Inferior parietal cortex (tissue), 1 donor: ENCODE measurements at regions not wholly inside any gene's neighbourhood (a gene's known extent, or its start where the extent isn't known, plus 50 kb on each side); places are given as distances from the start of the nearest gene placed in this dataset.

Experiments
- DNase-seq: peaks from one replicate; pipeline ENCODE4 v3.0.0-alpha.2; 2016; ENCODE audit errors: extremely low spot score

GRCh38 chr5:118060833-118061232, 927.5 kb downstream of the DTWD2 start:
- no peak for DNase-seq

GRCh38 chr5:118052503-118052902, 935.8 kb downstream of the DTWD2 start:
- DNase-seq, result no peak

- DNase-seq, result no peak
These were observed 944.2 kb downstream of the DTWD2 start for GRCh38 chr5:118044169-118044568.

- DNase-seq, result no peak
These were observed 944.8 kb downstream of the DTWD2 start for GRCh38 chr5:118043531-118043930.

GRCh38 chr5:118042076-118042475, 946.3 kb downstream of the DTWD2 start:
- peak; percentile 20 for DNase-seq

- DNase-seq, result no peak
These were observed 947.9 kb downstream of the DTWD2 start for GRCh38 chr5:118040496-118040895.

- no peak for DNase-seq
These were observed 954.5 kb downstream of the DTWD2 start for GRCh38 chr5:118033686-118034338.

- DNase-seq, result no peak
These were observed 958.5 kb downstream of the DTWD2 start for GRCh38 chr5:118029807-118030206.

GRCh38 chr5:118022062-118022461, 966.3 kb downstream of the DTWD2 start:
- no peak for DNase-seq

GRCh38 chr5:118017536-118017935, 970.8 kb downstream of the DTWD2 start:
- DNase-seq, result peak; percentile 60

- no peak for DNase-seq
These were observed 972.0 kb downstream of the DTWD2 start for GRCh38 chr5:118016396-118016795.

- DNase-seq, result no peak
These were observed 972.8 kb downstream of the DTWD2 start for GRCh38 chr5:118015511-118015910.

GRCh38 chr5:118009741-118010297, 978.5 kb downstream of the DTWD2 start:
- DNase-seq, result no peak

GRCh38 chr5:118008779-118009178, 979.6 kb downstream of the DTWD2 start:
- no peak for DNase-seq

- no peak for DNase-seq
These were observed 981.1 kb downstream of the DTWD2 start for GRCh38 chr5:118007262-118007661.

- no peak for DNase-seq
These were observed 982.1 kb downstream of the DTWD2 start for GRCh38 chr5:118006219-118006618.

GRCh38 chr5:117999939-118000549, 988.3 kb downstream of the DTWD2 start:
- no peak for DNase-seq

GRCh38 chr5:117982691-117983090, 1005.7 kb downstream of the DTWD2 start:
- no peak for DNase-seq

- DNase-seq, result no peak
These were observed 1014.6 kb downstream of the DTWD2 start for GRCh38 chr5:117973785-117974184.

- no peak for DNase-seq
These were observed 1032.5 kb downstream of the DTWD2 start for GRCh38 chr5:117955831-117956230.

GRCh38 chr5:117954331-117954730, 1034.0 kb downstream of the DTWD2 start:
- no peak for DNase-seq

- no peak for DNase-seq
These were observed 1035.1 kb downstream of the DTWD2 start for GRCh38 chr5:117953272-117953671.

GRCh38 chr5:117947836-117948235, 1040.5 kb downstream of the DTWD2 start:
- no peak for DNase-seq
